GM12878 (cell line): ENCODE measurements at regions not wholly inside any gene's neighbourhood (a gene's known extent, or its start where the extent isn't known, plus 50 kb on each side); places are given as distances from the start of the nearest gene placed in this dataset.
A peak's percentile ranks its signal among the peaks of the same experiment; 100 is the strongest.

Experiments
- ATAC-seq: fragments of 200-7000 bp; cut with Tn5 transposase; 3 replicates; pipeline ENCODE4 v1.9.1; 2020; ENCODE audit warnings: mild to moderate bottlenecking, moderate library complexity
- BruUV-seq: library from RNA; stranded (reverse); fragments of 400-500 nt; replicated peaks from 2 replicates; lab custom pipeline; 2021; lab: Mats Ljungman, UMichigan
- CTCF ChIA-PET: fragments of 300-600 bp; sonication (Branson Sonifier 250); formaldehyde crosslinking; extraction: SDS; loops from one replicate; lab custom pipeline; 2021; ENCODE audit warnings: inconsistent platforms; lab: Yijun Ruan, JAX
- POLR2A ChIA-PET: fragments of 350-600 bp; formaldehyde crosslinking; extraction: SDS; loops from one replicate; lab custom pipeline; 2021; ENCODE audit warnings: inconsistent platforms; lab: Charles Lee
- RAD21 ChIA-PET: fragments of 300-600 bp; sonication (Branson Sonifier 250); formaldehyde crosslinking; loops from one replicate; lab custom pipeline; 2023; ENCODE audit warnings: antibody characterized with exemption; ENCODE audit not compliant: unreplicated experiment; lab: Charles Lee
- SMC1A ChIA-PET: fragments of 300-600 bp; sonication (Branson Sonifier 250); formaldehyde crosslinking; loops from one replicate; lab custom pipeline; 2023; ENCODE audit not compliant: unreplicated experiment, uncharacterized antibody; lab: Charles Lee
- DNase-seq: peaks from one replicate; pipeline ENCODE4 v3.0.0-alpha.2; 2011; ENCODE audit warnings: low read depth, low spot score
- FAIRE-seq: peaks from 3 replicates; lab custom pipeline; 2011; peaks lifted over from hg19 to GRCh38; lab: Jason Lieb, UNC
- H2AFZ ChIP-seq: 2 replicates; pipeline ENCODE4 v1.6.0; 2011; ENCODE audit warnings: low read depth, low read length, control low read depth; ENCODE audit not compliant: control insufficient read depth
- H3K27ac ChIP-seq: 2 replicates; pipeline ENCODE4 v1.5.1; 2011; ENCODE audit warnings: control low read depth; ENCODE audit not compliant: control insufficient read depth, insufficient read depth
- H3K27me3 ChIP-seq, 2 experiments: replicated peaks in 1 of 2; 2 replicates each; pipeline versions ENCODE4 v1.6.0 to v1.6.1; 2011; ENCODE audit warnings: low read length in 1 of 2; ENCODE audit not compliant: control insufficient read depth in 2 of 2, insufficient read depth in 2 of 2
- H3K36me3 ChIP-seq, 2 experiments: 2 replicates each; pipeline ENCODE4 v1.5.1; 2011; ENCODE audit warnings: low read length in 1 of 2; ENCODE audit not compliant: control insufficient read depth in 2 of 2, insufficient read depth in 2 of 2
- H3K4me1 ChIP-seq: 2 replicates; pipeline ENCODE4 v1.6.1; 2011; ENCODE audit warnings: mild to moderate bottlenecking, low read length, moderate library complexity, mixed read lengths; ENCODE audit not compliant: control insufficient read depth, insufficient read depth
- H3K4me2 ChIP-seq: 2 replicates; pipeline ENCODE4 v1.6.0; 2011; ENCODE audit warnings: control low read depth; ENCODE audit not compliant: control insufficient read depth, insufficient read depth
- H3K4me3 ChIP-seq: fragments of 200-600 bp; sonication (generic); 2 replicates; pipeline ENCODE4 v1.5.1; 2016
- H3K79me2 ChIP-seq: 2 replicates; pipeline ENCODE4 v1.6.0; 2011; ENCODE audit warnings: low read length; ENCODE audit not compliant: control insufficient read depth, insufficient read depth
- H3K9ac ChIP-seq: 2 replicates; pipeline ENCODE4 v1.8.0; 2011; ENCODE audit warnings: low read length, control low read depth, mixed read lengths; ENCODE audit not compliant: control insufficient read depth, insufficient read depth
- H3K9me3 ChIP-seq: replicated peaks from 3 replicates; pipeline ENCODE4 v1.5.1; 2011; ENCODE audit warnings: mild to moderate bottlenecking, low read length; ENCODE audit not compliant: control insufficient read depth, insufficient read depth
- H4K20me1 ChIP-seq: 2 replicates; pipeline ENCODE4 v1.6.0; 2011; ENCODE audit not compliant: control insufficient read depth, insufficient read depth
- ATF2 ChIP-seq: IDR thresholded peaks from 2 replicates; pipeline ENCODE4 v1.6.1; 2012; ENCODE audit warnings: low read length, inconsistent platforms
- BHLHE40 ChIP-seq, 2 experiments: fragments of 450-650 bp in 1 of 2; IDR thresholded peaks; 2 replicates each; pipeline ENCODE4 v1.6.1; 2011 to 2017; ENCODE audit warnings: low read depth in 2 of 2, borderline replicate concordance in 1 of 2, improper control_type of control experiment in 1 of 2, low read length in 1 of 2, mild to moderate bottlenecking in 1 of 2
- PRDM15 ChIP-seq: fragments of 450-650 bp; formaldehyde crosslinking; IDR thresholded peaks from 2 replicates; pipeline ENCODE4 v1.4.0; 2020; ENCODE audit warnings: mild to moderate bottlenecking, moderate library complexity
- RBBP5 ChIP-seq: fragments of 200-600 bp; sonication (generic); conservative IDR thresholded peaks from 2 replicates; pipeline ENCODE4 v1.6.1; 2016
- RUNX3 ChIP-seq: IDR thresholded peaks from 2 replicates; pipeline ENCODE4 v1.6.1; 2012; ENCODE audit warnings: low read length, inconsistent platforms
- SPI1 ChIP-seq: IDR thresholded peaks from 2 replicates; pipeline ENCODE4 v1.6.1; 2011; ENCODE audit warnings: low read depth, mild to moderate bottlenecking, low read length, moderate library complexity, borderline replicate concordance; ENCODE audit not compliant: insufficient read depth
- WGBS: methylation state at CpG from one replicate; pipeline ENCODE4 v1.1.6; 2016; ENCODE audit warnings: low lambda C conversion rate; ENCODE audit not compliant: insufficient replicate concordance, insufficient coverage; ENCODE audit errors: missing lambda C conversion rate; 5-methylcytosine and 5-hydroxymethylcytosine counted together
- in situ Hi-C: fragments of 300-500 bp; cut with MboI; formaldehyde crosslinking; loops from 9 replicates; pipeline ENCODE4 v1.14.3; 2018; ENCODE audit warnings: mixed read lengths
- intact Hi-C: fragments of 100-400 bp; cut with micrococcal nuclease; formaldehyde crosslinking; loops from one replicate; pipeline ENCODE4 v1.14.2; 2022; ENCODE audit not compliant: unreplicated experiment
- TF ChIP-seq, protein P1 (sequence below): fragments of 450-650 bp; IDR thresholded peaks from 2 replicates; pipeline ENCODE4 v1.6.1; 2016; ENCODE audit warnings: mild to moderate bottlenecking

GRCh38 chr13:111008351-111008750 is 93.5 kb upstream of the ANKRD10 start:
- SMC1A ChIA-PET = no interaction called here
- 45% methylated on average over 6 of the region's 6 CpGs for WGBS
- CTCF ChIA-PET = interaction anchor here (0.9 kb wide), 1 partner anchor 13 kb away, joined by 3 read pairs; no protein-coding TSS in a partner anchor
- no peak for ATAC-seq
- intact Hi-C loops (no loop called here), in situ Hi-C loops (no loop called here)
- BruUV-seq = no TSS peak
- H4K20me1 ChIP-seq = no peaks in the 10 kb centered on the region
- POLR2A ChIA-PET = no interaction called here
- no peak overlapping the region for H3K4me3 ChIP-seq
- no peak for DNase-seq
- H3K27me3 ChIP-seq = no peaks in the 10 kb centered on the region
- no peak for FAIRE-seq
- no peaks in the 10 kb centered on the region for H3K4me1 ChIP-seq
- no peak overlapping the region for H2AFZ ChIP-seq
- H3K9ac ChIP-seq = no peak overlapping the region
- no peaks in the 10 kb centered on the region for H3K36me3 ChIP-seq
- TF ChIP-seq, protein P1, sequence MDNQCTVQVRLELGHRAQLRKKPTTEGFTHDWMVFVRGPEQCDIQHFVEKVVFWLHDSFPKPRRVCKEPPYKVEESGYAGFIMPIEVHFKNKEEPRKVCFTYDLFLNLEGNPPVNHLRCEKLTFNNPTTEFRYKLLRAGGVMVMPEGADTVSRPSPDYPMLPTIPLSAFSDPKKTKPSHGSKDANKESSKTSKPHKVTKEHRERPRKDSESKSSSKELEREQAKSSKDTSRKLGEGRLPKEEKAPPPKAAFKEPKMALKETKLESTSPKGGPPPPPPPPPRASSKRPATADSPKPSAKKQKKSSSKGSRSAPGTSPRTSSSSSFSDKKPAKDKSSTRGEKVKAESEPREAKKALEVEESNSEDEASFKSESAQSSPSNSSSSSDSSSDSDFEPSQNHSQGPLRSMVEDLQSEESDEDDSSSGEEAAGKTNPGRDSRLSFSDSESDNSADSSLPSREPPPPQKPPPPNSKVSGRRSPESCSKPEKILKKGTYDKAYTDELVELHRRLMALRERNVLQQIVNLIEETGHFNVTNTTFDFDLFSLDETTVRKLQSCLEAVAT = no peak
- H3K9me3 ChIP-seq = no peaks in the 10 kb centered on the region; the same call in 2 of the 3 replicates
- H3K4me2 ChIP-seq = no peak overlapping the region
- no peak overlapping the region for H3K27ac ChIP-seq
- RAD21 ChIA-PET = no interaction called here
- no peaks in the 10 kb centered on the region for H3K79me2 ChIP-seq

DNA sequence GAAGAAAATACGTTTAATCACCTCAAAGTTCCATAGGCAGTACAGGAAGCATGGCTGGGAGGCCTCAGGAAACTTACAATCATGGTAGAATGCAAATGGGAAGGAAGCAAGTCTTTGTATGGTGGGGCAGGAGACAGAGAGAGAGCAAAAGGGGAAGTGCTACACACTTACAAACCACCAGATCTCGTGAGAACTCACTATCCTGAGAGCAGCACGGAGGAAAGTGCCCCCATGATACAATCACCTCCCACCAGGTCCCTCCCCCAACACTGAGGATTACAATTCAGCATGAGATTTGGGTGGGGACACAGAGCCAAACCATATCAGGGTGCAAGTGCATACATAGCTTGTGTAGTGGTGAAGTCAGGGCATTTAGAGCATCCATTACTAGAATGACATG is 92.3 kb upstream of the ANKRD10 start:
- no peaks in the 10 kb centered on the region for H3K36me3 ChIP-seq
- TF ChIP-seq RBBP5 (no peak), SPI1 (peak; percentile 87), RUNX3 (0 out of 2 replicates have a peak, but pooled peaks have one; percentile 13), ATF2 (no peak), BHLHE40 (IDR thresholded peaks at IDR 0.05; ENCODE audit: borderline replicate concordance in 1 of 2, low read depth in 2 of 2, low read length in 1 of 2) (peak; percentile 40 to 78; a peak in 3 of 4 replicates), PRDM15 (CRISPR knock-in tag) (no peak)
- no peak overlapping the region for H2AFZ ChIP-seq
- 5% methylated on average over 3 of the region's 3 CpGs for WGBS
- no peaks in the 10 kb centered on the region for H3K4me1 ChIP-seq
- no peak overlapping the region for H3K4me2 ChIP-seq
- DNase-seq = no peak
- BruUV-seq = no TSS peak
- H3K27ac ChIP-seq = no peak overlapping the region
- intact Hi-C loops = no loop called here
- H3K27me3 ChIP-seq = no peaks in the 10 kb centered on the region; a peak in 1 of 4 replicates
- no peak for FAIRE-seq
- ChIA-PET CTCF (no interaction called here), RAD21 (no interaction called here), SMC1A (interaction anchor here (0.7 kb wide), 1 partner anchor 1530 kb away, joined by 3 read pairs; no protein-coding TSS in a partner anchor), POLR2A (no interaction called here)
- no peaks in the 10 kb centered on the region; the same call in 2 of the 3 replicates for H3K9me3 ChIP-seq
- no peak overlapping the region for H3K9ac ChIP-seq
- no peak overlapping the region for H3K4me3 ChIP-seq
- in situ Hi-C loops = no loop called here
- no peaks in the 10 kb centered on the region for H4K20me1 ChIP-seq
- peak; percentile 21; the same call in 1 of the 3 replicates for ATAC-seq
- H3K79me2 ChIP-seq = no peaks in the 10 kb centered on the region
